ENCODE measurements at regions not wholly inside any gene's neighbourhood (a gene's known extent, or its start where the extent isn't known, plus 50 kb on each side); places are given as distances from the start of the nearest gene placed in this dataset.
"Not testable (repeated sequence)": the region's sequence is repeated elsewhere in the genome, so short reads cannot be mapped to it uniquely, and the experiment has no call there.

DNA sequence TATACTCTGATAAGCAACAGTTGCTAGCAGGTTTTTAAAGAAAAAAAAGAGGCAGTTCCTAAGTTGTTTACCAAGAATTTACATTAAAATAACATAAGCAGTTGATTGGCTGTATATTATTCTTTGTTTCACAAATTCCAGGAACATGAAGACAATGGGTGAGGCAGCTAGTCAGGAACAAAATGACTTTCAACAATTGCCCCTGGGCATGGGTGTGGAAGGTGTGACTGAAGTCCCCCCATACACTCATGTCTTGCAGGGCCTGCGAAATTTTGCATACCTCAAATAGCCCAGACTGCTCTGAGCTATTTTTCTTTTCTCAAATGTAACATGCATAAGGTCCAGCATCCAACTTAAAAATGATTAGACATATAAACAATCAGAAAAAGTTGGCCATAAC is 267.2 kb upstream of the DIO3 start:
- no peak for DNase-seq

DNA sequence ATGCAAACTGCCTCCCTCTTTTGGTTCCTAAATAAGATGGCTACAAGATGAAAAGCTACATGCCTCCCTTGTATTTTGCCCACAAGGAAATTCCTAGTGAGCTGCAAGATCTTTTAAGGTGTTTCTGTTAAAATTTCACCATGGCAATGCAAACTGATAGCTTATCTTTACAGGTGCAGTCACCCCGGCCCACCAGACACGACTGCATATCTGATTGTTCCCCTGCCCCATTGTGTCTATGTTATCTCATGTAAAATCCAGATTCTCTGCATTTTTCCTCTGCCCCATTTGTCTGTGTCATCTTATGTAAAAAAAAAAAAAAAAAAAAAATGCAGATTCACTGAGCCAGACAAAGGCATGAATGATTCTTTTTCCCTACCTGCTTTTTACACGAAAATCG is 261.5 kb upstream of the DIO3 start:
- DNase-seq = not testable (repeated sequence)

DNA sequence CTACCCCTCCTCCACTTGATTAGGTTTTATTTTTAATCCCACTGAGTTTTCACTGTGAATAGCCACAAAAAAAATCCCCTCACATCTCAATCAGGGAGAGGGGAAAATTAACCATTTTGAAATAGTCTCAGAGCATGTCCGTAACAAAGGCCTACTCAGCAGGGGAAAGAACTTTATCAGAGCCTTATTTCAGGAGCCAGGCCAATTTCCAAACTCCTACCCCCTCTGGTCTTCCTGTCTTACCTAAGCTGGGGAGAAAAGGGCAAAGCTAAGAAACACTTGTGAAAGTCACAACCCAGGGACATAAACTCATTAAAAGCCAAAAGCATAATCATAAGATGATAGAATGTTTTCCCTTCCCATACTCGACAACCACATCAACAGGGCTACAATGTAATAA is 260.3 kb upstream of the DIO3 start:
- DNase-seq = no peak

DNA sequence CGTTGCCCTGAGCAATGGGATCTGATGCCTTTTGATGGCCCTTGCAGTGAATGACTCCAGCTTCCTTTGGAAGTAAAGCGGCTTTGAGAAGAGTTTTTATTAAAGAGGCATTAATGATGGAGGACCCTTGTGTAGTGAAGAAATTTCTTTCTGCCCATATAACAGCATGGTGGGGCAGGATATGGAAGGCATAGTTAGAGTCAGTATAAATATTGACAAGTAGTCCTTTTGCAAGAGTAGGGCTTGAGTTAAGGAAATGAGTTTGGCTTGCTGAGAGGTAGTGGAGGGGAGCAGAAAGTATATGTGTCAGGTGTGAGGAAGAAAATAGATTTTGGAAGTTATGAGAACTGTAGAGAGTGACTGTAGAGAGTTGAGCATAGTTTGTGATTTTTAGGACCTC is 254.1 kb upstream of the DIO3 start:
- not testable (repeated sequence) for DNase-seq

DNA sequence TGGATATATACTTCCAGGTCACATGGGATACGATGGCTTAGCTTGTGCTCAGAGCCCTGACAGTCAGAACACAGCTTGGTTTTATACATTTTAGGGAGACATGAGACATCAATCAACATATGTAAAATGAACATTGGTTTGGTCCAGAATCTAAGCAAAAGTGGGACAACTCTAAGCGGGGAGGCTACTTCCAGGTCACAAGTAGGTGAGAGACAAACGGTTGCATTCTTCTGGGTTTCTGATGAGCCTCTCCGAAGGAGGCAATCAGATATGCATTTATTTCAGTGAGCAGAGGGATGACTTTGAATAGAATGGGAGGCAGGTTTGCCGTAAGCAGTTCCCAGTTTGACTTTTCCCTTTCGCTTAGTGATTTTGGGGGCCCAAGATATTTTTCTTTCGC is 250.1 kb upstream of the DIO3 start:
- DNase-seq = not testable (repeated sequence)

DNA sequence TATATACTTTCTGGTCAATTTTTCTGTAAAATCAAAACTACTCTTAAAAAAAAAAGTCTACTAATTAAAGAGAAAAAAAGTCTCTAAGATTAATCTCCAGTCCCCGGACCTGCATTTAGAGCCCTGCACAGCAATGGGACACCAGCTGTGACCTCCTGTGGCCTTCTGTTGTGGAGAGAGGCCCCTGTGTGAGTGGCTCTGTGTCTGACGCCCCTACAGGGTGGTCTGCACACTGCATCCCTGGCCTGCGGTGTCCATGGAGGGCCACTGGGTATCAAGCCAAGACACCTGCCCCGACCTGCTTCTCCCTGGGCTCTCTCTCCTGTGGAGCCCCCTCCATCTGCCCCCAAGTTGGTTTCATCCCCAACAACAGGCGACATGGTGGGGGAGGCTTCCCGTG is 248.0 kb upstream of the DIO3 start:
- no peak for DNase-seq

DNA sequence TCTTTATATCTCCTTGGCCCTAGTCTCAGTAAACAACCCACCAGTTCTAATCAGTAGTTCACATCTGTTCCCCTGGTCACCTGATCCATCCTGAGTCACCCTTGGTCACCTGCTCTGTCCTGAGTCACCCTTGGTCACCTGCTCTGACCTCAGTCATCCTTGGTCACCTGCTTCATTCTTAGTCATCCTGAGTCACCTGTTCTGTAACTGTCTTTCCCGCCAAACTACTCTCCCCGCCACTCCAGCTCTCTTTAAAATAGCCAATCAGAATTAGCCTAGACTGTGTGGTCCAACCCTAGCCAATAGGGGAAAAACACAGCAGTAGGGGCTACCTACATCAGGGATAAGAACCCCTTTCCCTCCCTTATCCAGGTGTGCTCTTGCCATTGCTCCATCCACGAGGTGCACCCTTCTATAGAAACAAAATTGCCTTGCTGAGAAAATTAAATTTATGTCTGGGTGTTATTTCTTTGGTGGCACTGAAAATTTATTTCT is 245.4 kb upstream of the DIO3 start:
- DNase-seq = no peak

DNA sequence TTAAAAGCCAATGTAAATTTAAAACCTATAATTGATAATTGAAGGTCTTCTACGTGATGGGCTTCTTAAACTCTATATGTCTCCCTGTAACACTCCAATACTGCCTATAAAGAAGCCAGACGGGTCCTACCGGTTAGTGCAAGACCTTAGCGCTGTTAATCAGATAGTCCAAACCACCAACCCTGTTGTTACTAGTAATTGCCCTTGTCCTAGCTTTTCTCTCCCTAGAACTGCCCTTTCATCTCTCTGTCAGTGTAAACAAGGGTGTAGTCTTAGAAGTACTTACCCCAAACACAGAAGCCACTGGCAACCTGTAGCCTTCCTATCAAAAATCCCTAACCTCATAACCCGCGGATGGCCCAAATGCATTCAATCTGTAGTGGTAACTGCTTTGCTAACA is 243.0 kb upstream of the DIO3 start:
- DNase-seq = no peak

DNA sequence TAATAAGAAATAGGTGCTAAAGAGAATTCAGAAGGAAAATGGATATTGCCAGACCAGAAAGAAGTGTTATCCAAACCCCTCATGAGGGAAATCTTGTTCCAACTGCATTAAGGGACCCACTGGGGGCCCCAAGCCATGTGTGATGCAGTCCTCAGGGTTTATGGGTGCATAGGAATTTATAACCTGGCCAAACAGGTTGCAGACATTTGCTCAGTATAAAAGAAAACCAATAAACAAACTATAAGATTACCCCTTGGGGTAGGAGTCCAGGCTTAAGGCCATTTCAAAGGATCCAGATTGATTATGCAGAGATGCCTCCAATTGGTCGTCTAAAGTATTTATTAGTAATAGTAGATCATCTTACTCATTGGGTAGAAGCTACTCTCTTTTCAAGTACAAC is 240.9 kb upstream of the DIO3 start:
- DNase-seq = no peak

DNA sequence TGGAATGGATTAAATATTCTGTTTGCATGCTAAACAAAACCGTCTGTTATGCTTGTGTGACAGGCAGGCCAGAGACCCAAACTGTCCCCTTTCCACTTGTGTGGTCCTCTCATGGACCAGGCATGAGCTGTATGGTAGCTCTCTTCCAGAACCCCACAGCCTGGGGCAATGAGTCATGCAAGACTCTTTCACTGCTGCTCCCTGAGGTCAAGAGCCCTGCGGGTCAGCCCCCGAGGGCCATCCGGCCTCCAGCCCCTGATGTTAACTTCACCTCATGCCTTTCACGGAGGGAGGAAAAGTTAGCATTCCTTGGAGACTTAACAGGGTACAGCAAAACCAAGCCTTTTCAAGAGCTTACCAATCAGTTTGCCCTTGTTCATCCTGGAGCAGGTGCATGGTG is 239.1 kb upstream of the DIO3 start:
- no peak for DNase-seq

DNA sequence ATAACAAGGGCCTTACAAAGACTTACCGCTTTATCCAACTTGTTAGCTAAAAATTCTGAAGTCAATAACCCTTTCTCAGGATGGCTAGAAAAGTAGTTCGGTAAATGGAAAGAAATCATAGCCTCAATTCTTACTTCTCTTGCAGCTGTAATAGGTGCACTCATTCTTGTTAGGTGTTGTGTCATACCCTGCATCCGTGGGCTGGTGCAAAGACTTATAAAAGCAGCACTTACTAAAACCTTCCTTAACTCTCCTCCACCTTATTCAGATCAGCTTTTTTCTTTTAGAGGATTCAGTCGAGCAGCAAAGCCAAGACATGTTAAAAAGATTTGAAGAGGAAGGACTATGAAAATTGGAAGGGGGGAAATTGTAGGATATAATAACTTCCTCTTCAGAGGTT is 238.2 kb upstream of the DIO3 start:
- DNase-seq = no peak

DNA sequence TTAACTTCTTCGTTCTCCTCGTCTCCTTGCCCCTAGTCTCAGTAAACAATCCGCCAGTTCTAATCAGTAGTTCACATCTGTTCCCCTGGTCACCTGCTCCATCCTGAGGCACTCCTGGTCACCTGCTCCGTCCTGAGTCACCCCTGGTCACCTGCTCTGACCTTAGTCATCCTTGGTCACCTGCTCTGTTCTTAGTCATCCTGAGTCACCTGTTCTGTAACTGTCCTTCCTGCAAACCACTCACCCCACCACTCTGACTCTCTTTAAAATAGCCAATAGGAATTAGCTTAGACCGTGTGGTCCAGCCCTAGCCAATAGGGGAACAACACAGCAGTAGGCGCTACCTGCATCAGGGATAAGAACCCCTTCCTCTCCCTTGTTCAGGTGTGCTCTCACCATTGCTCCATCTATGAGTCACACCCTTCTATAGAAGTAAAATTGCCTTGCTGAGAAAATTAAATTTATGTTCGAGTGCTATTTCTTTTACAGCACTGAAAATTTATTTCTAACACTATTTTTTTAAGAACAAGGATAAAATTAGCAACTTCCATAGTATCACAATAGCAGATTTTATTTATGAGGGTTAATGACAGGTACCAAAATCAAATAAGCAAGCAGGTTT is 237.6 kb upstream of the DIO3 start:
- DNase-seq = not testable (repeated sequence)

DNA sequence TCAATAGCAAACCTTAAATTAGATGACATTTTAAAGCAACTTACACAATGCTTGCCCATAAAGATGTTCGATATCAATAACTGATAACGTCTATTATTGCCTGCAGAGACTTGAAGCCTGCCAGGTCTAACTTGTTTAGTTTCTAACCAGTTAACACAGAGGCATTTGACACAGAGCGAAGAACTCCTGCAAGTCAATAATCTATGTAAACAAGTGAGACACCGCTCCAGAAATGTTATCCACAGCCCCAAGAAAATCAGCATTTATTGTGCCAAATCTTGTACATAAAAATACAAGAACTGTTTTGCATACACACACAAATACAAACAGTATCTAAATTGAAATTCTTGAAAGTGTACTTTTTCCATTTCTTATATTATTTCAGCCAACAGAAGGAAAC is 236.0 kb upstream of the DIO3 start:
- no peak for DNase-seq

DNA sequence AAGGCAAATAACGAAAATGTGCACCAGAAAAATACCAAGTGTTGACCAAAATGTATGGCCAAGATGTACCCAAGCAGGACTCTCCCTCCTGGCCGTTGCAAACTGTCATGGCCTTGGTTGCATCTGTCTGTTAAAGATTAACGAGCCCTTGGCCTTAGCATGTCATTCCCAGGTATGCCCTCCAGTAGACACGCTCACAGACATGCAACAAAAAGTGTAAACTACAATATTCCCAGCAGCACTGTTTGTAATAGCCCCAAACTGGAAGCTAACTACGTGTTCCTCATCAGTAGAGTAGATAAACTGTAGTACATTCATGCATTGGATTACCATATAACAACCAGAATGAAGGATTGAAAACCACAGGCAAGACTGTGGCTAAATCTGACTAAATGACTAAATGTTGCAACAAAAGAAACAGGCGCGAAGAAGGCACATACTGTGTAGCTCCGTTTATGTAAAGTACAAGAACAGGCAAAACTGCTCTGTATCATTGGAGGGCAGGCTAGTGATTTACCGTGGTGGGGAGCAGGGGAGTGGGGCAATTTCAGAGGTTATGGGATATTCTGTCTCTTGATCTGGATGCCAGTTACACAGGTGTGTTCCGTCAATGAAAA is 232.8 kb upstream of the DIO3 start:
- no peak for DNase-seq

DNA sequence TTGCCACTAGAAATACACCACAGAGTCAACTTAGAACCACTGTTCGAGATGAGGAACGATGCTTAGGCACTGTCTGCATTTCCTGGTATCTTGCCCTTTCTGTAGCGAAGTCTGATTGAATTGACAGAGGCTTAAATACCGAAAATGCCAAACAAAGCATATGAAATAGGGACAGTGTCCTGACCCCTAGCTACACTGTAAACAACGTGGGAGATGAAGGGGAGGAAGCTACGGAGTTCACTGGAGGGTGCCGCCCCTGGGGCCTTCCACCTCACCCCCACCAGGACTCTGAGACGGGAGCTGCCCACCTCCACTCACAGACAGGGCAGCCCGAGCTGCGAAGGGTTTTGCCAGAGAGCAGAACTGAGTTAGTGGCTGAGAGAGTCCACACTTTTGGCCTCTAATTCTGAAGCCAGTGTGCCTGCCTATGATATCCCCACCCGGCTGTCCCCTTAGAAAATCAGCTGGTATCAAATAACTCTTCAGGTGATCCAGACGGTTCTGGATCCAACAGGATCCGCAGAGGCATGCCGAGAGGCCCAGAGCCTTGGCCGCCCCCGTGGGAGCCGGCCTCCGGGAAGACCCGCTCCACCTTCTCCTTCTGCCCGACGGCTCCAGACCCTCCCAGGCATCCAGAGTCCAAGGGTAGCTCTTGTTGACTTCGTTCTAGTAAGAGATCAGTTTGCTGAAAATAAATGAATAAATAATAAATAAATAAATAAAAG is 230.7 kb upstream of the DIO3 start:
- no peak for DNase-seq

DNA sequence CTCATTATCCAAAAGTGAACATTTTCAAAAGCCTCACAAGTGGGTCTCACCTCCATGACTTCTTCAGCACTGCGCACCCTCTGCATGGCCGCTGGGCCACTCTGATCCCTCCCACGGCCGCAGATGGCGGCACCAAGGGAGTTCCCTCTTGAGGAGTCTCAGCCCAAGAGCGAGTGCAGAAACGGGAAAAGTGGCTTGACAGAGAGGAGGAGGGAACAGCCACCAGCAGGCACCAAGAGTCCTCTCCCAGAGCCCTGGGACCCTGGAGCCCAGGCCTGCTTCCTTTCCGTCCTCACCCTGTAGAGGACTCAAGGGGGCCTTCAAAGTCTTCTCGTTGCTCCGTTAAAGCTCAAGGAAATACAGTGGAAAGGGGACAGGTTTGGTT is 230.2 kb upstream of the DIO3 start:
- no peak for DNase-seq

DNA sequence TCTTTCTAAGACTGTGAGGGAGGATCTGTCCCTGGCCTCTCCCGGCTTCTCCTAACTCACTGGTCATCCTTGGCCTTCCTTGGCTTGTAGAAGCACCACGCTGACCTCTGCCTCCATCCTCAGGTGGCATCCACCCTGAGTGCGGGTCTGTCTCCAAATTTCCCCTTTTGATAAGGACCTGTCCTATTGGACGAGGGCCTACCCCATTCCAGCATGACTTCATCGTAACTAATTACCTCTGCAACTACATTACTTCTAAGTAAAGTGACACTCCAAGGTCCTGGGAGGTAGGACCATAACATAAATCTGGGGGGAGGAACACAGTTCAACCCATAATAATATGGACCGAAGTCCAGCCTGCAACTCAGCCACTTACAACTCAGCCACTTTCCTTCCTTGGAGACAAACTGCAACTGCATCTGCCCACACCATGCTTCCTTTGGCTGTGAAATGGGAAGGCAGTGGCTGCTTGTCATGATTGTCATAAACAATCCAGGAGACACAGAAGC is 229.6 kb upstream of the DIO3 start:
- DNase-seq = no peak

DNA sequence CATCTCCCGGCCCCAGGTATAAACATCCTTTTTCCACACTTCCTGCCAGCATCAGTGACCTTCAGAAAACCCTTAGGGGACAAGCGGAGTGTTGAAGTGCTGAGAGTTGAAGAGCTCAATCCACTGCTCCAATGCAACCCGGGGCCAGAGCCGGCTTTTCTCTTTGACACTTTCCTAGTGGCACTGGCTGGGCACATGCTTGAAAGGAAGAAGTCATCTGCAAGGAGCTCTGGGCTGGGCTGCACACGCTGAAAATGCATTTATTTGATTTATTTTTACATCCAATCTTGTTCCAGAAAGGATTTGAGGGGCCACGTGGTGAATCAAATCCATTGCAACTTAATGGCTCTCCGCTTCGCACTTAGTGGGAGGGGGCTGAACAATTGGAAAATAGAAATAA is 229.0 kb upstream of the DIO3 start:
- no peak for DNase-seq

DNA sequence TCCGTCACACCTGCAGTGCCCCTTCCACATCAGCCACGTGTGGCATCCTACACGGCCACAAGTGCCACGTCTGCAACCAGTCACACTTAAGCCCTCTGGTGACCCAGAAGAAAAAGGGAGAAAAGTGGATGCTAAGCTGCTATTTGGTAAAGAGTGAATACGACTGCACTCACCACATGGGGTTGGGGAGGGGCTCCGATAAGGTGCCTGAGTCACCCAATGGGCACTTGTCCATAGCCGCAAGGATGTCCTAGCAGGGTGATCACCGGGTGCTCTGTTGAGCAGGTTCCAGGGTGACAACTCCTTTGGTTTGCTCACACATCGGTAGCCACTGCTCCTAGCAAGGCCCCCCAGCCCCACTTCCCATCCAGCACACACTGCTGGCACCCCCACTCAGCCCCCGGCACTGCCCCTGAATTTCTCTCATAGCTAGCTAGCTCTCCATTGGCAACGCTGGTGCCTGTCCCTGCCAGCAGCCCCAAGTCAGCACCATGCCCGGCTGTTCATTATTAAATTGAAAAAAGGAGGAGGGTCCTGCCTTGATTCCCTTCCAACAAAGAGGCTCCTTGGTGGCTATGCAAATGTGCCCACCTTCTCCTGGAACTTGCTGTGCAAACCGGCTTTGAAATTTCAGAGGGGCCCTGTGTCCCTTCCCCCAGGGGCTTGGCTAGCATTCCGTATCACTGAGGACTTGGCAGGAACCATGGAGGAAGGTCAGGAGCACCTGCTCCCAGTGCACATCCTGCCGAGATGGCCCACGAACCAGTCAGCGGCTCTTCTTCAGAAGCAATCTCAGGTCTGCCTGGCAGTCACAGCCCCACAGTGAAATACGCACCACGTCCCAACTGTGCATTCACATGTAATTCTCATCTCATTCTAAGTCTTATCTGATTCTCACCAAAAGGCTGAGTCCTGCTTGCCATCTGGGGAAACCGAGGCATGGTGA is 227.7 kb upstream of the DIO3 start:
- no peak for DNase-seq

DNA sequence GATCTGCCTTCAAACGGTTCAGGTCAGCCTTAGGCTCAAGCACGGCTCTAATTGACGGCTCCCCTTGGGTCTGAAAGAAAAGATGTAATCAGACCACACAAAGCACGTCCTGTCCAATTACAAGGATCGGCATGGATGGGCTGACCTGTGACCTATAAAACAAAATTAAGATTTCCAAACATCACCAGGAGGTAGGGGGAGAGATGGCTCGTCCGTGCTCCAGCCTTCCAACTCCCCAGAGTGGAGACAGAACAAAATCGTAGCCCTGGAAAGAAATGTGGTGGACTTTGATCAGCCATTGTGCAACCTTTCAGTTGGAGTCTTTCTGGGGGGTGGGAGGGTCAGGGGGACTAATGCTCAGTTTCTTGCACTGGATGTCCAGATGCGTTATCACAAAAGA is 226.6 kb upstream of the DIO3 start:
- no peak for DNase-seq

DNA sequence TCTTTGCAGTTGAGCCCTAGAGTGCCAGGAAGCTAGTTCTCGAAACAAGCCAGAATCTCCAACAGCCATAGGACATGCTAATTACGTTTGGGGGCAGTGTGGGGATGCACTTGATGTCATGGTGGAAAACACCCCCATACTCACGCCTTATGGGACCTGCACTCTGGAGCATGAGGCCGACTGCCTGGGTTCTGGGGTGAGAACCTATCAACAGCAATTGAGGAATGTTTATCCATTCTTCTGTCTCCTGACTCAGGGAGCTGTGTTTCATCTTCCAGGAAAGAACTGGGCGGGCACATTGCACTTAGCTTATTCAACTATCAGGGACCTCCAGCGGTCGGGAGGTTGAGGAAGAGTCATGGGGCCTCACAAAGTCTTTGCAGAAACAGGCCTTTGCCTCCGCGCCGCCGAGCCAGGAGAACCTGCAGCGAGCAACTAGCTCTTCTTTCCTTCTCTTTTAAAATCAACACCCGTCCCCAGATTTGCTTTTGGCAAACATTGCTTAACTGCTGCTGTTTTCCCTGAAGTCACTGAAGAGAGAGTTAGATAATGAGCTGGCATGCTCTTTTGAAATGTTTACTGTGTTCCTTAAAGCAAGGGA is 226.1 kb upstream of the DIO3 start:
- DNase-seq = no peak

DNA sequence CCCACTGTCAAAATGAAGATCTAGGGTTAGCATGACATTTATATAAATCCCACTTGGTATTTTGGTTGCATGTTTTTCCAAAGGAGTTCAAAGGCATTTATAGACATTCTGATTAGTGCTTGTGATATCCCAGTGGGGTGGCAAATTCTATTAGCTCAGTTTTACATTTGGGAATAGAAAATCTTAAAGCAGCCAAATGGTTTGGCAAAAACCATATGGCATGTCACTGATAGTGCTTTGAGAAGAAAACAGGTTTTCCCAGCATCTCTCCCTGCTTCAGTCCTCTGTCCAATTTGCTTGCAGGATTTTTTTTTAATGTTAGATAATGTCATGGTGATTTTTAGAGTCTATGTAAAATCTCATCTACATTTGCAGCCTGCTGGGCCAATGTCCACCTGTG is 225.1 kb upstream of the DIO3 start:
- DNase-seq = no peak

DNA sequence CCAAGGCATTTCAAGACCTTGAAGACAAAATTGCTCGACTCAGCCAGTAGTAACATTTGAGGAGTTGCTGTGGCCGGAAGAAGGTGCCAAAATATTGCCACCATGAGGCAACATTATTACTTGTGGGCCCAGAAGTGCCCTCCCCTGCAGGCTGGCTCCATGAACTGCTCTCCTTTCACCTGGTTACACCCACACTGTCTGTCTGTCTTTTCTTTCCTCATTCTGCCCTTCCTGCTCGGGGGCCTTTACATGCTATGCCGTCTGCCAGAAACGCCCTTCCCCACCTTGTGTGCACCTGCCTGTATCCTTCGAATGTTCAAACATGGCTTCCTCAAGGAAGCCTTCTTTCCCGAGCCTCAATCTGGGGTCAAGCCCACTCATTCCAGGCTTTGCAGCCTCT is 224.2 kb upstream of the DIO3 start:
- no peak for DNase-seq
